ENCODE measurements at regions not wholly inside any gene's neighbourhood (a gene's known extent, or its start where the extent isn't known, plus 50 kb on each side); places are given as distances from the start of the nearest gene placed in this dataset.

GRCh38 chr13:47545201-47546024 lies 455.7 kb downstream of the SUCLA2 start:
- Histone ChIP-seq H3K4me3 (ENCODE audit: low read depth, low read length) (no peak overlapping the region), H3K36me3 (ENCODE audit: control insufficient read depth, insufficient read depth, low read length) (no peaks in the 10 kb centered on the region), H3K27ac (ENCODE audit: insufficient read depth, low read length, poor library complexity, severe bottlenecking) (no peak overlapping the region), H3K4me1 (ENCODE audit: control insufficient read depth, insufficient read depth, low read length, poor library complexity, severe bottlenecking) (no peaks in the 10 kb centered on the region), H3K9me3 (ENCODE audit: control insufficient read depth in 2 of 2, low read length in 2 of 2) (no peaks in the 10 kb centered on the region), H3K27me3 (ENCODE audit: control insufficient read depth, insufficient read depth, low read length) (no peaks in the 10 kb centered on the region)
- Mint-ChIP-seq H3K9me3 (peaks cover 0 to 8% (median 0%) of the 10 kb centered on the region in 7 donors), H3K27me3 (no peaks in the 10 kb centered on the region), H3K27ac (no peak overlapping the region), H3K4me3 (no peak overlapping the region), H3K4me1 (no peaks in the 10 kb centered on the region), H3K36me3 (no peaks in the 10 kb centered on the region)
- DNase-seq (no peak), ATAC-seq (ENCODE audit: low read depth in 2 of 2) (no peak)

- H3K4me3 Mint-ChIP-seq: no peak overlapping the region
- H3K36me3 Mint-ChIP-seq: peaks cover 4% of the 10 kb centered on the region
- Histone ChIP-seq H3K27ac (ENCODE audit: insufficient read depth, low read length, poor library complexity, severe bottlenecking) (no peak overlapping the region), H3K9me3 (ENCODE audit: control insufficient read depth in 2 of 2, low read length in 2 of 2) (no peaks in the 10 kb centered on the region), H3K36me3 (ENCODE audit: control insufficient read depth, insufficient read depth, low read length) (no peaks in the 10 kb centered on the region), H3K27me3 (ENCODE audit: control insufficient read depth, insufficient read depth, low read length) (no peaks in the 10 kb centered on the region), H3K4me3 (ENCODE audit: low read depth, low read length) (no peak overlapping the region), H3K4me1 (ENCODE audit: control insufficient read depth, insufficient read depth, low read length, poor library complexity, severe bottlenecking) (no peaks in the 10 kb centered on the region)
- no peaks in the 10 kb centered on the region for H3K4me1 Mint-ChIP-seq
- H3K27ac Mint-ChIP-seq: no peak overlapping the region
- H3K9me3 Mint-ChIP-seq: peaks cover 0 to 10% (median 1%) of the 10 kb centered on the region in 7 donors
- no peak for DNase-seq
- no peaks in the 10 kb centered on the region for H3K27me3 Mint-ChIP-seq
- ATAC-seq (ENCODE audit: low read depth in 2 of 2): no peak
Measured at GRCh38 chr13:47539317-47539716, 461.8 kb downstream of the SUCLA2 start.

GRCh38 chr13:47523771-47524170 lies 477.3 kb downstream of the SUCLA2 start:
- H3K9me3 Mint-ChIP-seq: peaks cover 0 to 3% (median 0%) of the 10 kb centered on the region in 7 donors

GRCh38 chr13:47521890-47522487 lies 479.1 kb downstream of the SUCLA2 start:
- peaks cover 0 to 2% of the 10 kb centered on the region in 2 experiments for H3K9me3 ChIP-seq (ENCODE audit: control insufficient read depth in 2 of 2, low read length in 2 of 2)
- Mint-ChIP-seq H3K4me3 (no peak overlapping the region), H3K27me3 (peaks cover 4% of the 10 kb centered on the region)

More at GRCh38 chr13:47523771-47524170, 477.3 kb downstream of the SUCLA2 start:
- Mint-ChIP-seq H3K4me3 (no peak overlapping the region), H3K36me3 (no peaks in the 10 kb centered on the region), H3K27ac (no peak overlapping the region), H3K27me3 (peaks cover 4% of the 10 kb centered on the region), H3K4me1 (no peaks in the 10 kb centered on the region)
- H3K4me3 ChIP-seq (ENCODE audit: low read depth, low read length): no peak overlapping the region
- no peaks in the 10 kb centered on the region for H3K27me3 ChIP-seq (ENCODE audit: control insufficient read depth, insufficient read depth, low read length)
- H3K36me3 ChIP-seq (ENCODE audit: control insufficient read depth, insufficient read depth, low read length): no peaks in the 10 kb centered on the region
- DNase-seq (no peak), ATAC-seq (ENCODE audit: low read depth in 2 of 2) (no peak)
- H3K27ac ChIP-seq (ENCODE audit: insufficient read depth, low read length, poor library complexity, severe bottlenecking): no peak overlapping the region
- H3K4me1 ChIP-seq (ENCODE audit: control insufficient read depth, insufficient read depth, low read length, poor library complexity, severe bottlenecking): no peaks in the 10 kb centered on the region
- H3K9me3 ChIP-seq (ENCODE audit: control insufficient read depth in 2 of 2, low read length in 2 of 2): peaks cover 0 to 3% of the 10 kb centered on the region in 2 experiments

GRCh38 chr13:47519626-47520025 lies 481.4 kb downstream of the SUCLA2 start:
- Mint-ChIP-seq H3K36me3 (no peaks in the 10 kb centered on the region), H3K9me3 (peaks cover 0 to 6% (median 3%) of the 10 kb centered on the region in 7 donors), H3K4me1 (no peaks in the 10 kb centered on the region), H3K4me3 (no peak overlapping the region), H3K27me3 (no peaks in the 10 kb centered on the region), H3K27ac (no peak overlapping the region)
- Histone ChIP-seq H3K4me3 (ENCODE audit: low read depth, low read length) (no peak overlapping the region), H3K9me3 (ENCODE audit: control insufficient read depth in 2 of 2, low read length in 2 of 2) (peaks cover 0 to 2% of the 10 kb centered on the region in 2 experiments), H3K4me1 (ENCODE audit: control insufficient read depth, insufficient read depth, low read length, poor library complexity, severe bottlenecking) (no peaks in the 10 kb centered on the region), H3K27me3 (ENCODE audit: control insufficient read depth, insufficient read depth, low read length) (no peaks in the 10 kb centered on the region), H3K27ac (ENCODE audit: insufficient read depth, low read length, poor library complexity, severe bottlenecking) (no peak overlapping the region), H3K36me3 (ENCODE audit: control insufficient read depth, insufficient read depth, low read length) (no peaks in the 10 kb centered on the region)
- ATAC-seq (ENCODE audit: low read depth in 2 of 2) (no peak), DNase-seq (no peak)

More at GRCh38 chr13:47521890-47522487, 479.1 kb downstream of the SUCLA2 start:
- ATAC-seq (ENCODE audit: low read depth in 2 of 2) (no peak), DNase-seq (no peak)
- H3K36me3 Mint-ChIP-seq: no peaks in the 10 kb centered on the region
- no peaks in the 10 kb centered on the region for H3K4me1 Mint-ChIP-seq
- Histone ChIP-seq H3K36me3 (ENCODE audit: control insufficient read depth, insufficient read depth, low read length) (no peaks in the 10 kb centered on the region), H3K4me3 (ENCODE audit: low read depth, low read length) (no peak overlapping the region), H3K27ac (ENCODE audit: insufficient read depth, low read length, poor library complexity, severe bottlenecking) (no peak overlapping the region), H3K27me3 (ENCODE audit: control insufficient read depth, insufficient read depth, low read length) (no peaks in the 10 kb centered on the region), H3K4me1 (ENCODE audit: control insufficient read depth, insufficient read depth, low read length, poor library complexity, severe bottlenecking) (no peaks in the 10 kb centered on the region)
- no peak overlapping the region for H3K27ac Mint-ChIP-seq
- H3K9me3 Mint-ChIP-seq: peaks cover 0 to 3% (median 0%) of the 10 kb centered on the region in 7 donors

- no peaks in the 10 kb centered on the region for H3K36me3 Mint-ChIP-seq
- H3K4me3 Mint-ChIP-seq: no peak overlapping the region
- no peak for ATAC-seq (ENCODE audit: low read depth in 2 of 2)
- no peaks in the 10 kb centered on the region for H3K36me3 ChIP-seq (ENCODE audit: control insufficient read depth, insufficient read depth, low read length)
- H3K9me3 ChIP-seq (ENCODE audit: control insufficient read depth in 2 of 2, low read length in 2 of 2): peaks cover 0 to 2% of the 10 kb centered on the region in 2 experiments
- no peak overlapping the region for H3K27ac ChIP-seq (ENCODE audit: insufficient read depth, low read length, poor library complexity, severe bottlenecking)
- H3K9me3 Mint-ChIP-seq: peaks cover 0 to 13% (median 4%) of the 10 kb centered on the region in 7 donors
- no peak overlapping the region for H3K27ac Mint-ChIP-seq
- H3K27me3 Mint-ChIP-seq: no peaks in the 10 kb centered on the region
- no peak overlapping the region for H3K4me3 ChIP-seq (ENCODE audit: low read depth, low read length)
- no peaks in the 10 kb centered on the region for H3K27me3 ChIP-seq (ENCODE audit: control insufficient read depth, insufficient read depth, low read length)
- DNase-seq: no peak
- no peaks in the 10 kb centered on the region for H3K4me1 Mint-ChIP-seq
- H3K4me1 ChIP-seq (ENCODE audit: control insufficient read depth, insufficient read depth, low read length, poor library complexity, severe bottlenecking): no peaks in the 10 kb centered on the region
Measured at GRCh38 chr13:47518530-47518929, 482.5 kb downstream of the SUCLA2 start.

GRCh38 chr13:47511647-47512046 lies 489.4 kb downstream of the SUCLA2 start:
- H3K27ac Mint-ChIP-seq: no peak overlapping the region
- ATAC-seq (ENCODE audit: low read depth in 2 of 2) (no peak), DNase-seq (no peak)
- H3K27me3 Mint-ChIP-seq: no peaks in the 10 kb centered on the region
- H3K27me3 ChIP-seq (ENCODE audit: control insufficient read depth, insufficient read depth, low read length): no peaks in the 10 kb centered on the region
- H3K36me3 Mint-ChIP-seq: no peaks in the 10 kb centered on the region
- H3K9me3 Mint-ChIP-seq: peaks cover 0 to 13% (median 4%) of the 10 kb centered on the region in 7 donors
- no peaks in the 10 kb centered on the region for H3K4me1 ChIP-seq (ENCODE audit: control insufficient read depth, insufficient read depth, low read length, poor library complexity, severe bottlenecking)
- no peaks in the 10 kb centered on the region for H3K4me1 Mint-ChIP-seq
- no peak overlapping the region for H3K4me3 ChIP-seq (ENCODE audit: low read depth, low read length)
- H3K4me3 Mint-ChIP-seq: no peak overlapping the region
- H3K9me3 ChIP-seq (ENCODE audit: control insufficient read depth in 2 of 2, low read length in 2 of 2): no peaks in the 10 kb centered on the region
- H3K36me3 ChIP-seq (ENCODE audit: control insufficient read depth, insufficient read depth, low read length): no peaks in the 10 kb centered on the region
- no peak overlapping the region for H3K27ac ChIP-seq (ENCODE audit: insufficient read depth, low read length, poor library complexity, severe bottlenecking)

All from CD4-positive, CD25-positive, alpha-beta regulatory T cell (primary cell).